HepG2 (cell line): ENCODE measurements at regions not wholly inside any gene's neighbourhood (a gene's known extent, or its start where the extent isn't known, plus 50 kb on each side); places are given as distances from the start of the nearest gene placed in this dataset.

Source experiments
- ATAC-seq: fragments of 200-7000 bp; cut with Tn5 transposase; 3 replicates; pipeline ENCODE4 v1.9.1; 2020; ENCODE audit warnings: mild to moderate bottlenecking, moderate library complexity
- BruUV-seq: library from RNA; stranded (reverse); fragments of 400-500 nt; replicated peaks from 2 replicates; lab custom pipeline; 2021; lab: Mats Ljungman, UMichigan
- CTCF ChIA-PET: fragments of 300-600 bp; formaldehyde crosslinking; extraction: SDS; loops from one replicate; lab custom pipeline; 2021; ENCODE audit warnings: low total read pairs, inconsistent platforms, low intra/inter-chr PET ratio; lab: Yijun Ruan, JAX
- POLR2A ChIA-PET: fragments of 350-600 bp; sonication (Branson Sonifier 250); formaldehyde crosslinking; loops from one replicate; lab custom pipeline; 2020; ENCODE audit warnings: antibody characterized with exemption, inconsistent platforms; lab: Yijun Ruan, JAX
- DNase-seq: peaks from one replicate; pipeline ENCODE4 v3.0.0-alpha.2; 2015; ENCODE audit warnings: low spot score
- FAIRE-seq: peaks from 3 replicates; lab custom pipeline; 2011; peaks lifted over from hg19 to GRCh38; lab: Jason Lieb, UNC
- H2AFZ ChIP-seq: one replicate; pipeline ENCODE4 v1.6.1; 2011; ENCODE audit warnings: low read length, inconsistent platforms
- H3K27ac ChIP-seq: fragments of 300-600 bp; 3 replicates; pipeline ENCODE4 v1.8.0; 2011; ENCODE audit warnings: mixed run types, mild to moderate bottlenecking, mixed read lengths, low read length, inconsistent platforms; ENCODE audit not compliant: insufficient read depth; ENCODE audit errors: extremely low read length
- H3K27me3 ChIP-seq, 2 experiments: fragments of 200-600 bp in 1 of 2; 2 replicates in 1 of 2; 3 replicates in 1 of 2; pipeline versions ENCODE4 v1.6.0 to v1.8.0; 2011; ENCODE audit warnings: low read length in 2 of 2, mild to moderate bottlenecking in 2 of 2, moderate library complexity in 2 of 2, inconsistent platforms in 1 of 2; ENCODE audit not compliant: insufficient read depth in 2 of 2, control insufficient read depth in 1 of 2
- H3K36me3 ChIP-seq, 2 experiments: fragments of 200-600 bp in 1 of 2; replicated peaks in 1 of 2; 2 replicates in 1 of 2; 3 replicates in 1 of 2; pipeline versions ENCODE4 v1.5.1 to v1.8.0; 2011; ENCODE audit warnings: low read length in 2 of 2, inconsistent platforms in 1 of 2; ENCODE audit not compliant: insufficient read depth in 2 of 2, control insufficient read depth in 1 of 2
- H3K4me1 ChIP-seq: 2 replicates; pipeline ENCODE4 v1.5.1; 2012; ENCODE audit warnings: low read length, inconsistent platforms; ENCODE audit not compliant: insufficient read depth
- H3K4me2 ChIP-seq: 2 replicates; pipeline ENCODE4 v1.6.0; 2011; ENCODE audit warnings: low read depth, low read length, inconsistent platforms
- H3K4me3 ChIP-seq, 3 experiments: fragments of 200-600 bp in 1 of 3; sonication (generic), shearing (Covaris generic) in 1 of 3; replicated peaks in 1 of 3; 2 replicates each; pipeline ENCODE4 v1.5.1; 2011 to 2016; ENCODE audit warnings: low read length in 3 of 3, inconsistent platforms in 2 of 3, low read depth in 2 of 3, mild to moderate bottlenecking in 2 of 3, control low read depth in 1 of 3, mixed read lengths in 1 of 3; ENCODE audit not compliant: insufficient read depth in 1 of 3
- H3K79me2 ChIP-seq: one replicate; pipeline ENCODE4 v1.6.1; 2011; ENCODE audit warnings: low read length, inconsistent platforms; ENCODE audit not compliant: insufficient read depth
- H3K9ac ChIP-seq: 2 replicates; pipeline ENCODE4 v1.6.0; 2011; ENCODE audit warnings: mild to moderate bottlenecking, low read depth, low read length, inconsistent platforms; ENCODE audit not compliant: insufficient read depth
- H3K9me3 ChIP-seq: 2 replicates; pipeline ENCODE4 v1.5.1; 2012; ENCODE audit warnings: mild to moderate bottlenecking, low read length
- H4K20me1 ChIP-seq: 2 replicates; pipeline ENCODE4 v1.6.0; 2011; ENCODE audit warnings: inconsistent platforms, mild to moderate bottlenecking, low read length, moderate library complexity; ENCODE audit not compliant: insufficient read depth
- CBX2 ChIP-seq, 2 experiments: fragments of 200-600 bp in 1 of 2; sonication (generic); formaldehyde crosslinking in 1 of 2; IDR thresholded peaks; 2 replicates each; pipeline versions ENCODE4 v1.7.0 to v1.8.1; 2018 to 2022; ENCODE audit warnings: low read depth in 2 of 2, low read length in 1 of 2, mild to moderate bottlenecking in 1 of 2, missing genetic modification reagents in 1 of 2
- DMTF1 ChIP-seq: sonication (generic); formaldehyde crosslinking; IDR thresholded peaks from 2 replicates; pipeline ENCODE4 v1.4.0; 2020; ENCODE audit warnings: mild to moderate bottlenecking, missing genetic modification reagents
- DRAP1 ChIP-seq: IDR thresholded peaks from 2 replicates; pipeline ENCODE4 v1.6.1; 2016; ENCODE audit warnings: missing genetic modification reagents, missing compliant biosample characterization
- EP300 ChIP-seq, 3 experiments: sonication (generic) in 1 of 3; formaldehyde crosslinking in 1 of 3; IDR thresholded peaks; 2 replicates each; pipeline versions ENCODE4 v1.5.1 to v1.6.1; 2011 to 2020; ENCODE audit warnings: low read depth in 2 of 3, low read length in 2 of 3, borderline replicate concordance in 1 of 3, improper control_type of control experiment in 1 of 3, mild to moderate bottlenecking in 1 of 3, missing genetic modification reagents in 1 of 3, moderate library complexity in 1 of 3
- HMG20B ChIP-seq: conservative IDR thresholded peaks from 2 replicates; pipeline ENCODE4 v1.6.1; 2016; ENCODE audit warnings: missing genetic modification reagents, missing compliant biosample characterization
- KLF16 ChIP-seq, 2 experiments: sonication (generic) in 1 of 2; formaldehyde crosslinking in 1 of 2; IDR thresholded peaks; 2 replicates each; pipeline versions ENCODE4 v1.6.1 to v1.8.0; 2016 to 2023; ENCODE audit warnings: missing genetic modification reagents in 2 of 2, missing compliant biosample characterization in 1 of 2
- MNT ChIP-seq: fragments of 450-650 bp; IDR thresholded peaks from 2 replicates; pipeline ENCODE4 v1.6.1; 2016
- MTA1 ChIP-seq: sonication (generic); formaldehyde crosslinking; IDR thresholded peaks from 2 replicates; pipeline ENCODE4 v1.4.0; 2020; ENCODE audit warnings: missing genetic modification reagents, mild to moderate bottlenecking, borderline replicate concordance
- PAWR ChIP-seq: sonication (generic); formaldehyde crosslinking; IDR thresholded peaks from 2 replicates; pipeline ENCODE4 v1.4.0; 2020; ENCODE audit warnings: missing genetic modification reagents, mild to moderate bottlenecking, borderline replicate concordance
- RFXAP ChIP-seq: sonication (generic); formaldehyde crosslinking; IDR thresholded peaks from 2 replicates; pipeline ENCODE4 v1.4.0; 2020; ENCODE audit warnings: missing genetic modification reagents, borderline replicate concordance
- SETDB1 ChIP-seq: sonication (generic); formaldehyde crosslinking; IDR thresholded peaks from 2 replicates; pipeline ENCODE4 v1.5.1; 2020; ENCODE audit warnings: missing genetic modification reagents, mild to moderate bottlenecking, borderline replicate concordance
- SP1 ChIP-seq, 2 experiments: fragments of 450-650 bp in 1 of 2; sonication (generic) in 1 of 2; formaldehyde crosslinking in 1 of 2; IDR thresholded peaks; 2 replicates each; pipeline versions ENCODE4 v1.4.0 to v1.6.1; 2016 to 2020; ENCODE audit warnings: missing genetic modification reagents in 1 of 2
- ZFX ChIP-seq: sonication (generic); formaldehyde crosslinking; IDR thresholded peaks from 2 replicates; pipeline ENCODE4 v1.4.0; 2020; ENCODE audit warnings: mild to moderate bottlenecking, low read depth, missing genetic modification reagents, moderate library complexity
- ZNF205 ChIP-seq: IDR thresholded peaks from 2 replicates; pipeline ENCODE4 v1.6.1; 2018; ENCODE audit warnings: missing biosample characterization, missing genetic modification reagents
- ZNF225 ChIP-seq: sonication (generic); formaldehyde crosslinking; IDR thresholded peaks from 2 replicates; pipeline ENCODE4 v1.4.0; 2020; ENCODE audit warnings: mild to moderate bottlenecking, missing genetic modification reagents
- ZNF34 ChIP-seq: sonication (generic); formaldehyde crosslinking; IDR thresholded peaks from 2 replicates; pipeline ENCODE4 v1.4.0; 2020; ENCODE audit warnings: mild to moderate bottlenecking, missing genetic modification reagents, borderline replicate concordance
- ZNF605 ChIP-seq: sonication (generic); formaldehyde crosslinking; IDR thresholded peaks from 2 replicates; pipeline ENCODE4 v1.8.0; 2022; ENCODE audit warnings: mild to moderate bottlenecking, missing genetic modification reagents
- ZSCAN9 ChIP-seq: IDR thresholded peaks from 2 replicates; pipeline ENCODE4 v1.6.1; 2016; ENCODE audit warnings: borderline replicate concordance
- WGBS: methylation state at CpG from one replicate; pipeline ENCODE4 v1.1.6; 2017; ENCODE audit warnings: low lambda C conversion rate; 5-methylcytosine and 5-hydroxymethylcytosine counted together
- in situ Hi-C: cut with HindIII; loops from 2 replicates; pipeline ENCODE4 v1.10.0; 2017; ENCODE audit warnings: low pct_unique_long_range_greater_than_20kb; ENCODE audit not compliant: extremely low pct_ligation_motif_present
- intact Hi-C: fragments of 100-400 bp; cut with micrococcal nuclease; formaldehyde crosslinking; loops from one replicate; pipeline ENCODE4 v1.10.0; 2022; ENCODE audit not compliant: unreplicated experiment
- TF ChIP-seq, protein P1 (sequence below): sonication (generic); formaldehyde crosslinking; IDR thresholded peaks from 2 replicates; pipeline ENCODE4 v1.8.1; 2023; ENCODE audit warnings: mild to moderate bottlenecking, missing genetic modification reagents

- intact Hi-C loops: no loop called here
- WGBS: 72% methylated on average over 7 of the region's 8 CpGs
- no peak overlapping the region for H3K4me3 ChIP-seq
Measured at GRCh38 chr10:78507510-78508160, 474.0 kb downstream of the RPS24 start.

More at GRCh38 chr10:78507510-78508160, 474.0 kb downstream of the RPS24 start:
- Histone ChIP-seq H3K9ac (no peak overlapping the region), H3K36me3 (no peaks in the 10 kb centered on the region), H3K4me2 (no peak overlapping the region), H3K79me2 (no peaks in the 10 kb centered on the region), H3K9me3 (no peaks in the 10 kb centered on the region), H3K27ac (no peak overlapping the region), H3K27me3 (no peaks in the 10 kb centered on the region), H4K20me1 (no peaks in the 10 kb centered on the region), H2AFZ (no peak overlapping the region), H3K4me1 (peaks cover 7% of the 10 kb centered on the region; the same call in 1 of the 2 replicates)
- no peak for DNase-seq
- ChIA-PET CTCF (no interaction called here), POLR2A (no interaction called here)
- no peak for FAIRE-seq
- no peak for TF ChIP-seq HMG20B (CRISPR knock-in tag)
- no peak for TF ChIP-seq CBX2 (IDR thresholded peaks at IDR 0.05; ENCODE audit: low read depth, low read length)
- no peak for TF ChIP-seq CBX2 (CRISPR knock-in tag; IDR thresholded peaks at IDR 0.05; ENCODE audit: low read depth)
- TF ChIP-seq ZNF205 (CRISPR knock-in tag): no peak
- no peak for TF ChIP-seq MTA1 (CRISPR knock-in tag)
- TF ChIP-seq ZSCAN9 (CRISPR knock-in tag): no peak
- TF ChIP-seq ZFX (CRISPR knock-in tag): no peak
- no peak for TF ChIP-seq DMTF1 (CRISPR knock-in tag)
- TF ChIP-seq, protein P1, sequence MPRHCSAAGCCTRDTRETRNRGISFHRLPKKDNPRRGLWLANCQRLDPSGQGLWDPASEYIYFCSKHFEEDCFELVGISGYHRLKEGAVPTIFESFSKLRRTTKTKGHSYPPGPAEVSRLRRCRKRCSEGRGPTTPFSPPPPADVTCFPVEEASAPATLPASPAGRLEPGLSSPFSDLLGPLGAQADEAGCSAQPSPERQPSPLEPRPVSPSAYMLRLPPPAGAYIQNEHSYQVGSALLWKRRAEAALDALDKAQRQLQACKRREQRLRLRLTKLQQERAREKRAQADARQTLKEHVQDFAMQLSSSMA: no peak
- no peak for TF ChIP-seq SETDB1 (CRISPR knock-in tag)
- TF ChIP-seq MNT: no peak
- no peak for TF ChIP-seq ZNF34 (CRISPR knock-in tag)
- TF ChIP-seq SP1 (IDR thresholded peaks at IDR 0.05): no peak
- TF ChIP-seq SP1 (CRISPR knock-in tag; IDR thresholded peaks at IDR 0.05): no peak
- TF ChIP-seq ZNF225: no peak
- no peak for TF ChIP-seq PAWR
- TF ChIP-seq EP300 (IDR thresholded peaks at IDR 0.05; ENCODE audit: low read depth in 2 of 2, low read length in 2 of 2): no peak
- TF ChIP-seq EP300 (CRISPR knock-in tag; IDR thresholded peaks at IDR 0.05; ENCODE audit: borderline replicate concordance): no peak
- TF ChIP-seq RFXAP: no peak
- TF ChIP-seq DRAP1 (CRISPR knock-in tag): no peak
- no peak for TF ChIP-seq KLF16 (CRISPR knock-in tag; IDR thresholded peaks at IDR 0.05)
- no peak for TF ChIP-seq ZNF605 (CRISPR knock-in tag)
- in situ Hi-C loops: no loop called here
- no TSS peak for BruUV-seq
- no peak for ATAC-seq
